ENCODE measurements at regions not wholly inside any gene's neighbourhood (a gene's known extent, or its start where the extent isn't known, plus 50 kb on each side); places are given as distances from the start of the nearest gene placed in this dataset.

DNA sequence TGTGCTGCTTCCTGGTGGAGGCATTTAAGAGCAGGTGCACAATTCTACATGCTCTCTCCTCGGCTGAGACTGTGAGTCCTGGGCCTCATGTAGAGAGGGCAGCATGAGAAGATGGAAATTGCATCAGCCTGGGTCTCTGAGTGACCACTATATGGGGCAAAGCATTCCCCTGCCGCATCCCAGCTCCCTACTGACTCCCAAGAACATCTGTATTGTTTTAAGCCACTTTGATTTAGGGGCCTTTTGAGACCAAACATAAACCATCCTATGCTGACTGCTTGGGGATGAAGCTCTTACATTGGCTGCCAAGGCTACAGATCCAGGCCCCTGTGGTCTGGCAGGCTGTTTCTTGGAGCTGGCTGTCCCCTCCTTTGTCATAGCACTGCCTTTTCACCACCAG, 101.3 kb upstream of the TBX20 start:
- no peaks in the 10 kb centered on the region for H3K4me1 ChIP-seq
- H3K27me3 ChIP-seq: peaks cover 2% of the 10 kb centered on the region
- no peaks in the 10 kb centered on the region; the same call in 1 of the 2 replicates for H3K9me3 ChIP-seq (replicated peaks)
- no peaks in the 10 kb centered on the region for H3K36me3 ChIP-seq
- H3K27ac ChIP-seq: no peak overlapping the region
- H3K4me3 ChIP-seq: no peak overlapping the region
- no peak for DNase-seq

DNA sequence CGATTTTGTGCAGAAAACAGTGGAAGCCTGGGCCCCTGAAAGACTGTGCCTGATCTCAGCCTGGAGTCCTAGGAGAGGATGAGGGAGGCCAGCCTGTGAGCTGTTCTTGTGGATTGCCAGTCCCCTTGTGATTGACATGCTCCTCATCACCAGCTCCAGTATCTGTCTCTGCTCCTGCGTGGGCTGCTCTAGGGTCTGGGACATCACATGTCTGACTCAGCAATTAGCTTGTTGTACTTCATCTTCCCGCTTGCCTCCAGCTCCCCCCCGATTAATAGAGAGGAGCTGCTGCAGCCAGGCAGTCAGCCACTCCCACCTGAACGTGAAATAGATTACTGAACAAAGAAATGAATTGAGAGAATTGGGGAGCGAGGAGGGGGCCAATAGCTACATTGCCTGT, 99.6 kb upstream of the TBX20 start:
- no peaks in the 10 kb centered on the region for H3K4me1 ChIP-seq
- no peaks in the 10 kb centered on the region for H3K36me3 ChIP-seq
- no peaks in the 10 kb centered on the region; the same call in 1 of the 2 replicates for H3K9me3 ChIP-seq (replicated peaks)
- H3K27ac ChIP-seq: no peak overlapping the region
- peaks cover 5% of the 10 kb centered on the region for H3K27me3 ChIP-seq
- no peak overlapping the region for H3K4me3 ChIP-seq
- no peak for DNase-seq

- no peaks in the 10 kb centered on the region for H3K9me3 ChIP-seq (replicated peaks)
- H3K4me1 ChIP-seq: no peaks in the 10 kb centered on the region
- H3K27me3 ChIP-seq: peaks cover 5% of the 10 kb centered on the region
- no peak overlapping the region for H3K4me3 ChIP-seq
- no peak overlapping the region for H3K27ac ChIP-seq
- DNase-seq: no peak
- H3K36me3 ChIP-seq: no peaks in the 10 kb centered on the region
Measured at GRCh38 chr7:35351466-35351865, 97.6 kb upstream of the TBX20 start.

DNA sequence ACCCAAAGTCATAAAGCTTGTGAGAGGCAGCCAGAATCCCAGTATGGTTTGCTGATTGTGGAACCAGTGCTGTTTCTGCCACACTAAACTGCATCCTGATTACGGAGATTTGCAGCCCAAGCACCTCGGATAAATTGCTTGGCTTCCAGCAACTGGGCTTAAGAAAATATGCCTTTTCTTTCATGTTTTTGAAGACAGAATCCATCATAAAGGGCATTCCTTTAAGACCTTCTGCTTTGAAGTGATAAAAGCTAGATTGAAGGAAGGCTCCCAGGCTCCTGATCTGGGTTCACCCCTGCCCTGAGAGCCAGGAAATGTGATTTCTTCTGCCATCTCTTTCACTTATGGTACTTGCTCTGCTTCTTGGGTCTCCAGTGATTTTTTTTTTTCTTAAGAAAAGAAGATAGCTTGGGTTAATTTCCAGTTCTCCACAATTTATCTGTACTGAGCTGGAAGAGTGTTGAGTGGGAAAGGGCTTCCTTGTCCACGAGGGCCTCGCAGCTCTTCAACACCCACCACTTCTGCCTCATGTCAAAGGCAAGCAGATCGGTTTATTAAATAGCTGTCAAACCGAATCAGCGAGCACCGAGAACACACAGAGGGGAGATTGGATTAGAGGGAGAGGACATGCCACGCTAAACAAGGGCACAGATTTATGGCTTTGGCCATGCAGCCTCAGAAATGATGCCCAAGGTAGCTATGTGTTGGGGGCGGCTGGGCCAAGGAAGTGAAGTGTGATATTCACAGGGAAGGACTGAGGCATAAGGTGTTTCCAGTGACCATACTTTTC, 94.9 kb upstream of the TBX20 start:
- Histone ChIP-seq H3K27ac (no peak overlapping the region), H3K4me3 (no peak overlapping the region), H3K36me3 (no peaks in the 10 kb centered on the region), H3K9me3 (replicated peaks) (no peaks in the 10 kb centered on the region), H3K27me3 (peaks cover 5% of the 10 kb centered on the region), H3K4me1 (no peaks in the 10 kb centered on the region)
- no peak for DNase-seq

- Histone ChIP-seq H3K4me3 (no peak overlapping the region), H3K27me3 (no peaks in the 10 kb centered on the region; the same call in 1 of the 2 replicates), H3K9me3 (replicated peaks) (no peaks in the 10 kb centered on the region), H3K36me3 (no peaks in the 10 kb centered on the region), H3K27ac (no peak overlapping the region), H3K4me1 (no peaks in the 10 kb centered on the region)
- no peak for DNase-seq
Measured at GRCh38 chr7:35342786-35343185, 88.9 kb upstream of the TBX20 start.

- Histone ChIP-seq H3K27ac (no peak overlapping the region), H3K9me3 (replicated peaks) (no peaks in the 10 kb centered on the region), H3K36me3 (no peaks in the 10 kb centered on the region), H3K4me3 (no peak overlapping the region), H3K27me3 (peaks cover 9% of the 10 kb centered on the region; the same call in 1 of the 2 replicates), H3K4me1 (no peaks in the 10 kb centered on the region)
- no peak for DNase-seq
Measured at GRCh38 chr7:35339811-35340210, 85.9 kb upstream of the TBX20 start.

GRCh38 chr7:35336444-35336843, 82.5 kb upstream of the TBX20 start:
- DNase-seq: no peak
- H3K27me3 ChIP-seq: peaks cover 13% of the 10 kb centered on the region; the same call in 1 of the 2 replicates
- H3K36me3 ChIP-seq: no peaks in the 10 kb centered on the region
- no peaks in the 10 kb centered on the region for H3K4me1 ChIP-seq
- H3K9me3 ChIP-seq (replicated peaks): no peaks in the 10 kb centered on the region
- no peak overlapping the region for H3K27ac ChIP-seq
- H3K4me3 ChIP-seq: no peak overlapping the region

GRCh38 chr7:35334506-35334905, 80.6 kb upstream of the TBX20 start:
- H3K4me3 ChIP-seq: no peak overlapping the region
- peak; percentile 14 to 22 for DNase-seq
- no peaks in the 10 kb centered on the region for H3K9me3 ChIP-seq (replicated peaks)
- peaks cover 13% of the 10 kb centered on the region; the same call in 1 of the 2 replicates for H3K27me3 ChIP-seq
- H3K4me1 ChIP-seq: no peaks in the 10 kb centered on the region
- H3K36me3 ChIP-seq: no peaks in the 10 kb centered on the region
- no peak overlapping the region for H3K27ac ChIP-seq

- DNase-seq: no peak
Measured at GRCh38 chr7:35333265-35333664, 79.4 kb upstream of the TBX20 start.

DNA sequence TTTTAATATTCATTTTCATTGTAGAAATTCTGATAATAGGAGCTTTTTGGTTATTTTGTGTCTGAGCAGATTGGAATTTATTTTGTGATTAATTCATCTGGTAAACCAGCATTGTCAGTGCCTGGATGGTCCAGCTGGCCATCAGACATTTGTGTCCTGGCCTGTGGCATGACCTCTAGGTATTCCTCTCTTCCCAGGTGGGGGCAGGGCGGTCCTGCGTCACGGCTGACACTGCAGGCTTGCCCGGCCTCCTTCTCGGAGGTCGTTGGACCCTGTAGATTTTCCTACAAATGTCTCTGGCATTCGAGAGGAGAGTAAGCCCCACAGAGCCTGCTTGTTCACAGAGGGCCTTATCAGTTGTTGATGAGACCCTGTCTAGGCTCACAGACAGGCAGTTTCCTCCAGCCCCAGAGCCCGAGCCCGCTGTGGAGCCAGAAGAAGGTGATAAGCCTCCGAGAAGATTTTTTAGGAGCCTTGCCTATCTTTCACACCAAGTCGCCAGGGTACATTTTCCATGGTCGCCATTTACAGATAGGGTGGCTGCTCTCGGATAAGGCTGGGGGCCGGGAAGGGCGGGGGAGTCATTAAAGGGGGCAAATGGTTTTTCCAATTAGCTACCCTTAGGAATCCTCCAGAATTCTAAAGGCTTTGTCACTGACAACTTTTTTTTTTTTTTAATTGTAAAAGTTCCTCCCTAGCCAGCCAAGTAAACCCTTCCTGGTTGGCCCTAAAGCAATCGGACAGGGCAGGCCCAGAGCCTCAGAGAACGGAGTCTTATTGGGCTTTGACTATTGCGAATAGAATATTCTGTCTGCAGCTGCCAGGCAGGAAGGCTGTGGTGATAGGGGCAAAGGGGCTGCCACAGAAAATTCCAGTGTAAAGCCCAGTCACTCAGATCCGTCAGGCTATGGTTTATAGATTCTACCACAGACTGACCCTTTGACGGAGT, 78.1 kb upstream of the TBX20 start:
- H3K27ac ChIP-seq: no peak overlapping the region

More at GRCh38 chr7:35333265-35333664, 79.4 kb upstream of the TBX20 start:
- Histone ChIP-seq H3K9me3 (replicated peaks) (no peaks in the 10 kb centered on the region), H3K36me3 (no peaks in the 10 kb centered on the region), H3K27me3 (peaks cover 13% of the 10 kb centered on the region; the same call in 1 of the 2 replicates), H3K27ac (no peak overlapping the region), H3K4me3 (no peak overlapping the region), H3K4me1 (no peaks in the 10 kb centered on the region)

DNA sequence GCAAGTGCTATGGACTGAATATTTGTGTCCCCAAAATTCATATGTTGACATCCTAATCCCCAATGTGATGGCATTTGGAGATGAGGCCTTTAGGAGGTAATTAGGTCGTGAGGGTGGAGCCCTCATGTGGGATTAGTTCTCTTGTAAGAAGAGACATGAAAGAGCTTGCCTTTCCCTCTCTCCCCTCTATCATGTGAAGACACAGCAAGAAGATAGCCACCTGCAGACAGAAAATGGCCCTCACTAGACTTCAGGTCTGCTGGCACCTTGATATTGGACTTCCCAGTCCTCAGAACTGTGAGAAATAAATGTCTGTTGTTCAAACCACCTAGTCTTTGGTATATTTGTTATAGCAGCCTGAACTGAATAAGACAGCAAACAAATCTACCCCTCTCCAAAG, 75.1 kb upstream of the TBX20 start:
- Histone ChIP-seq H3K27me3 (peaks cover 5% of the 10 kb centered on the region; the same call in 1 of the 2 replicates), H3K27ac (no peak overlapping the region), H3K4me3 (no peak overlapping the region), H3K4me1 (no peaks in the 10 kb centered on the region), H3K9me3 (replicated peaks) (no peaks in the 10 kb centered on the region), H3K36me3 (no peaks in the 10 kb centered on the region; the same call in 1 of the 2 replicates)
- DNase-seq: no peak

More for the DNA sequence above, 78.1 kb upstream of the TBX20 start:
- no peaks in the 10 kb centered on the region for H3K9me3 ChIP-seq (replicated peaks)
- no peaks in the 10 kb centered on the region for H3K36me3 ChIP-seq
- no peak overlapping the region for H3K4me3 ChIP-seq
- no peak for DNase-seq
- H3K4me1 ChIP-seq: no peaks in the 10 kb centered on the region
- peaks cover 13% of the 10 kb centered on the region; the same call in 1 of the 2 replicates for H3K27me3 ChIP-seq

- H3K27ac ChIP-seq: no peak overlapping the region
- H3K36me3 ChIP-seq: no peaks in the 10 kb centered on the region; the same call in 1 of the 2 replicates
- H3K9me3 ChIP-seq (replicated peaks): no peaks in the 10 kb centered on the region
- H3K4me3 ChIP-seq: no peak overlapping the region
- no peaks in the 10 kb centered on the region for H3K4me1 ChIP-seq
- H3K27me3 ChIP-seq: no peaks in the 10 kb centered on the region
- no peak for DNase-seq
Measured at GRCh38 chr7:35319606-35320005, 65.7 kb upstream of the TBX20 start.

GRCh38 chr7:35316549-35316948, 62.6 kb upstream of the TBX20 start:
- no peak overlapping the region for H3K4me3 ChIP-seq
- DNase-seq: no peak
- H3K27me3 ChIP-seq: no peaks in the 10 kb centered on the region
- H3K27ac ChIP-seq: no peak overlapping the region
- no peaks in the 10 kb centered on the region for H3K4me1 ChIP-seq
- no peaks in the 10 kb centered on the region for H3K9me3 ChIP-seq (replicated peaks)
- no peaks in the 10 kb centered on the region for H3K36me3 ChIP-seq

DNA sequence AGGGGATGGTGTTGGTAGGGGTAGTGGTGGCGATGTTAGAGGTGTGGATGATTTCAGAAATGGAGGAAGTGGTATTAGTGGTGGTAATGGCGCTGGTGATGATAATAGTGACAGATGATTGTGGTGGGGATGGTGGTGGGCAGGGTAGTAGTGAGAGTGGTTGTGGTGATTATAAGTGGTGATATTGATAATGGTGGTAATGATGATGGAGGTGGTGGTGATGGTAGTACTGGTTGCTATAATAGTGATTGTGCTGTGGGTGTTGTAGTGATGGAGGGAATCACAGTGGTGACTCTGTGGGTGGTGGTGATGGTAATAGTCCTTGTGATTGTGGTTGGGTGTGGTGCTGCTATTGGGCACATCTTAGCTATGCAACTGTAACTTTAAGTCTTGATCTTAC, 61.6 kb upstream of the TBX20 start:
- Histone ChIP-seq H3K27ac (no peak overlapping the region), H3K36me3 (no peaks in the 10 kb centered on the region), H3K4me3 (no peak overlapping the region), H3K9me3 (replicated peaks) (no peaks in the 10 kb centered on the region), H3K27me3 (no peaks in the 10 kb centered on the region), H3K4me1 (no peaks in the 10 kb centered on the region)
- DNase-seq: no peak

GRCh38 chr7:35314354-35314753, 60.5 kb upstream of the TBX20 start:
- Histone ChIP-seq H3K36me3 (no peaks in the 10 kb centered on the region), H3K4me1 (no peaks in the 10 kb centered on the region), H3K4me3 (no peak overlapping the region), H3K27ac (no peak overlapping the region), H3K27me3 (no peaks in the 10 kb centered on the region), H3K9me3 (replicated peaks) (no peaks in the 10 kb centered on the region)
- no peak for DNase-seq
